Fibroblast of lung (primary cell): ENCODE measurements at regions not wholly inside any gene's neighbourhood (a gene's known extent, or its start where the extent isn't known, plus 50 kb on each side); places are given as distances from the start of the nearest gene placed in this dataset.

ENCODE experiments used
- DNase-seq, 2 donors: peaks; one replicate each; pipeline versions ENCODE4 v3.0.0 to v3.0.0-alpha.2; 2010; ENCODE audit warnings: low read depth in 2 of 2
- H2AFZ ChIP-seq: 2 replicates; pipeline ENCODE4 v1.5.1; 2012; ENCODE audit warnings: low read length, control low read depth, inconsistent platforms
- H3K27ac ChIP-seq: 2 replicates; pipeline ENCODE4 v1.5.1; 2011; ENCODE audit warnings: low read length, control low read depth; ENCODE audit not compliant: insufficient read depth
- H3K27me3 ChIP-seq: 2 replicates; pipeline ENCODE4 v1.5.1; 2011; ENCODE audit warnings: mild to moderate bottlenecking, low read length; ENCODE audit not compliant: control insufficient read depth, insufficient read depth
- H3K36me3 ChIP-seq: 2 replicates; pipeline ENCODE4 v1.5.1; 2011; ENCODE audit warnings: low read length; ENCODE audit not compliant: control insufficient read depth, insufficient read depth
- H3K4me1 ChIP-seq: 2 replicates; pipeline ENCODE4 v1.5.1; 2011; ENCODE audit warnings: low read length; ENCODE audit not compliant: control insufficient read depth, insufficient read depth; ENCODE audit errors: extremely low read depth
- H3K4me2 ChIP-seq: 2 replicates; pipeline ENCODE4 v1.5.1; 2011; ENCODE audit warnings: low read length, control low read depth; ENCODE audit not compliant: insufficient read depth; ENCODE audit errors: extremely low read depth
- H3K4me3 ChIP-seq, 4 experiments: fragments of 200-600 bp in 1 of 4; sonication (generic) in 1 of 4; replicated peaks in 1 of 4; 2 replicates each; pipeline ENCODE4 v1.5.1; 2011 to 2016; ENCODE audit warnings: low read length in 4 of 4, low read depth in 3 of 4, mild to moderate bottlenecking in 3 of 4, control low read depth in 2 of 4, inconsistent platforms in 1 of 4, mixed read lengths in 1 of 4; ENCODE audit not compliant: insufficient read depth in 1 of 4; ENCODE audit errors: control extremely low read depth in 1 of 4
- H3K79me2 ChIP-seq: 2 replicates; pipeline ENCODE4 v1.5.1; 2012; ENCODE audit warnings: mild to moderate bottlenecking, low read length, inconsistent platforms; ENCODE audit not compliant: control insufficient read depth, insufficient read depth
- H3K9ac ChIP-seq: 2 replicates; pipeline ENCODE4 v1.5.1; 2011; ENCODE audit warnings: mild to moderate bottlenecking, low read length, control low read depth; ENCODE audit not compliant: insufficient read depth
- H3K9me3 ChIP-seq: 2 replicates; pipeline ENCODE4 v1.5.1; 2012; ENCODE audit warnings: low read depth, low read length; ENCODE audit not compliant: control insufficient read depth, insufficient read depth
- H4K20me1 ChIP-seq: 2 replicates; pipeline ENCODE4 v1.5.1; 2011; ENCODE audit warnings: low read length; ENCODE audit not compliant: control insufficient read depth, insufficient read depth; ENCODE audit errors: extremely low read depth
- CTCF ChIP-seq, 2 donors: IDR thresholded peaks in 1 of 2; conservative IDR thresholded peaks in 1 of 2; 1 replicate in 1 of 2; 2 replicates in 1 of 2; pipeline ENCODE4 v1.5.1; 2011 to 2012; ENCODE audit warnings: low read length in 2 of 2, control low read depth in 1 of 2, inconsistent platforms in 1 of 2, low read depth in 1 of 2, mild to moderate bottlenecking in 1 of 2
- EZH2 ChIP-seq: IDR thresholded peaks from 2 replicates; pipeline ENCODE4 v1.5.1; 2012; ENCODE audit warnings: low read length, control low read depth, mild to moderate bottlenecking; ENCODE audit errors: missing control alignments

GRCh38 chrX:9293051-9293496, 171.8 kb upstream of the TBL1X start:
- Histone ChIP-seq H3K79me2 (no peaks in the 10 kb centered on the region), H2AFZ (no peak overlapping the region), H3K4me1 (no peaks in the 10 kb centered on the region), H3K9ac (no peak overlapping the region), H3K4me2 (no peak overlapping the region), H3K27ac (no peak overlapping the region), H3K4me3 (no peak overlapping the region), H4K20me1 (no peaks in the 10 kb centered on the region), H3K9me3 (no peaks in the 10 kb centered on the region), H3K27me3 (no peaks in the 10 kb centered on the region), H3K36me3 (no peaks in the 10 kb centered on the region)
- DNase-seq: no peak
- TF ChIP-seq EZH2 (no peak), CTCF (conservative IDR thresholded peaks at IDR 0.05 in 1 of 2, IDR thresholded peaks at IDR 0.05 in 1 of 2; ENCODE audit: low read depth in 1 of 2, low read length in 2 of 2) (no peak)

GRCh38 chrX:9293903-9294302, 171.0 kb upstream of the TBL1X start:
- no peak overlapping the region for H3K27ac ChIP-seq
- H2AFZ ChIP-seq: no peak overlapping the region
- H3K9ac ChIP-seq: no peak overlapping the region
- H3K36me3 ChIP-seq: no peaks in the 10 kb centered on the region
- H4K20me1 ChIP-seq: no peaks in the 10 kb centered on the region
- no peak overlapping the region for H3K4me3 ChIP-seq
- no peaks in the 10 kb centered on the region for H3K79me2 ChIP-seq
- H3K27me3 ChIP-seq: no peaks in the 10 kb centered on the region
- H3K4me1 ChIP-seq: no peaks in the 10 kb centered on the region
- no peaks in the 10 kb centered on the region for H3K9me3 ChIP-seq
- TF ChIP-seq CTCF (conservative IDR thresholded peaks at IDR 0.05 in 1 of 2, IDR thresholded peaks at IDR 0.05 in 1 of 2; ENCODE audit: low read depth in 1 of 2, low read length in 2 of 2) (no peak), EZH2 (no peak)
- DNase-seq: no peak
- H3K4me2 ChIP-seq: no peak overlapping the region

- Histone ChIP-seq H3K36me3 (no peaks in the 10 kb centered on the region), H3K9me3 (no peaks in the 10 kb centered on the region), H3K27ac (no peak overlapping the region), H2AFZ (no peak overlapping the region), H3K27me3 (no peaks in the 10 kb centered on the region), H3K4me2 (no peak overlapping the region), H3K4me3 (no peak overlapping the region), H3K9ac (no peak overlapping the region), H3K79me2 (no peaks in the 10 kb centered on the region), H4K20me1 (no peaks in the 10 kb centered on the region), H3K4me1 (no peaks in the 10 kb centered on the region)
- no peak for TF ChIP-seq CTCF (conservative IDR thresholded peaks at IDR 0.05 in 1 of 2, IDR thresholded peaks at IDR 0.05 in 1 of 2; ENCODE audit: low read depth in 1 of 2, low read length in 2 of 2)
- no peak for TF ChIP-seq EZH2
- DNase-seq: no peak
Measured at GRCh38 chrX:9295551-9295950, 169.3 kb upstream of the TBL1X start.
